Activated T-helper 1 cell treated with anti-CD3 and anti-CD28 coated beads, Interleukin-2, amount 50 U/mL, for 16 hours (primary cell): ENCODE measurements at regions not wholly inside any gene's neighbourhood (a gene's known extent, or its start where the extent isn't known, plus 50 kb on each side); places are given as distances from the start of the nearest gene placed in this dataset.

Experiments used
- DNase-seq, 2 donors: peaks; one replicate each; pipeline ENCODE4 v3.0.0-alpha.2; 2020; ENCODE audit warnings: low read depth in 1 of 2, low spot score in 1 of 2

DNA sequence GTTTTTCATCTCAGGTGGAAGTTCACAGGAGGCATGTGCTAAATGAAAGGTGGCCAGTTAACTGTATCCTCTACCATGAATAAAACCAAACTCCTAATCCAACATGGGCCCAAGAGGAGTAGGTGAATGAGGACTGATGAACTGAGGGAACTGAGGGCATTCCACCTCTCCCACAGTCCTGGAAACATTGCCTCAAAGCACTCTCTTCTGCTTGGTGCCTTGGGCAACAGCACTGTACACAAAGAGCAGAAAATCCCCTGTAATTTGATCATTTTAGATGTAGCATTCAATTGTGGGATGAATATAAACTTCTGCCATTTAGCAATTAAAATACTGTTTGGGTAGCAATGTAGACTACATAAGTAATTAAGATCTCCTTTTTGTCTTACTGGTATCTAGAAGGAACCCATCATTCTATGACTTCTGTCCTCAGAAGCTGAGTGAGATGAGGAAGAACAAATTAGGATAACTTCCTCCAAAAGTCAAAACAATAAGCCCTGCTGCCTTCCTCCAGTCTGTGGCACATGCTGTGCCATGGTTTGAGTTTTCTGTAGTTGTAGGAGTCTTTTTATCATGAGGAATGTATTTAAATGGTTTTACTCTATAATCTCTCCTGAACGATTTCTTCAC, 86.7 kb upstream of the ZEB2 start:
- DNase-seq = no peak

DNA sequence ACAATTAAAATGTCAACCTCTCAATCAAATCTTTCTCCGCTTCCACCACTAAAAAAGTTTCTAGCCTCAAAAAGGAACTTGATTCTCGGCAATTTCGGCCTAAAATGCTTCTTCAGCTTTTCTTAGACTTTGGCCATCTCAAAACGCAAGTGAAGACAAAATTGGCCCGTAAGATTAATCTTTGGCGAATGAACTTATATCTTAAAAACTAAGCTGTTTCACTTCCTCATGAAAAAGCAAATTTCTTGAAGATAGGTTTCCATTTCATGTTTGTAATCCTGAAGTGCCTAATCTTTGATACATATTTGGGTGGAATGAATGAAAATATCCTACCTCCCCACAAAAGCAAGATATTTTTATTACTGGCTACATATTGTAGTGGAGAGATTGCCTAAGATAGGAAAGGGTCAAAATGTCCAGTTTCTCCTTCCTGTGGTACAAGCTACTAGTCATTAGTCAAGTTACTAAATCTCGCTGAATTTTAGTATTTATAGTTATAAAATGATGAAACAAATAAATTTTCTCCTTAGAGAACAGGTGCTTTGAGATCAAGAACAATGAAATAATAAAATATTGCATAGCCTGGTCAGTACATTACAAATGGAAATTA, 85.4 kb upstream of the ZEB2 start:
- no peak for DNase-seq

DNA sequence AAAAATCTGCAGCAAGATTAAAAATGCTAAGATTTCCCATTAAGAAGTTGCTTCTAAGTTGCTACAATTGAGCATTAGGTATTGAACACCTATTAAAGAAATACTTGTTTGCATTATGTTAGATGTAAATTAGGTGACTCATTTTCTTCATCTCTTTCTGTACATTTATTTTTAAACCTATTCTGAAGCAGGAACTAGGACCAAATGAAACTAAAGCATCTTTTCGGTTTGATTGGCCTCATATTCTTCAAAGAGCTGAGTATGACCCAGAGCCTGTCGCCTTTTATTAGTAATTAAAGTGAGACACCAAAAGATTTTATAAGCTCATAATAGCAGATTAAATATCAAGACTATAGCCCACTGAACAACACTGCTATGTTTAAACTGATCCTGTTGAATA, 83.4 kb upstream of the ZEB2 start:
- no peak for DNase-seq

DNA sequence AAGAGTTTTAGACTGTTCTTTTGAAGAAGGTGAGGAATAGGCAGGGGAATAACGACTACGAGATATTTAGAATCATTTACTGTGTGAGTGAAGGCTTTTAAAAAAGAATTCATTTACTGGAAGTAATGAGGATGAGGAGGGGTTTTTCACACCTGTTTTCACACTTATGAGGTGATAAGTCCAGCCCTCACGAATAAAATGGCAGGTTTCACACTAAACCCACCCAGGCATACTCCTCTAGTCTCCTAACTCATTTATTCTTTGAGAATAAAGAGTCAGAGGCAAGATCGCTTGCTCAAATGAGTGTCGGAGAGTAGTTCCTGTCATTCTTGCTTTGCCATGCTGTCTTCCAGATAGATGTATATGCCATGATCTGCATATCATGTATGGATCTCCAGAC, 79.0 kb upstream of the ZEB2 start:
- DNase-seq = no peak

DNA sequence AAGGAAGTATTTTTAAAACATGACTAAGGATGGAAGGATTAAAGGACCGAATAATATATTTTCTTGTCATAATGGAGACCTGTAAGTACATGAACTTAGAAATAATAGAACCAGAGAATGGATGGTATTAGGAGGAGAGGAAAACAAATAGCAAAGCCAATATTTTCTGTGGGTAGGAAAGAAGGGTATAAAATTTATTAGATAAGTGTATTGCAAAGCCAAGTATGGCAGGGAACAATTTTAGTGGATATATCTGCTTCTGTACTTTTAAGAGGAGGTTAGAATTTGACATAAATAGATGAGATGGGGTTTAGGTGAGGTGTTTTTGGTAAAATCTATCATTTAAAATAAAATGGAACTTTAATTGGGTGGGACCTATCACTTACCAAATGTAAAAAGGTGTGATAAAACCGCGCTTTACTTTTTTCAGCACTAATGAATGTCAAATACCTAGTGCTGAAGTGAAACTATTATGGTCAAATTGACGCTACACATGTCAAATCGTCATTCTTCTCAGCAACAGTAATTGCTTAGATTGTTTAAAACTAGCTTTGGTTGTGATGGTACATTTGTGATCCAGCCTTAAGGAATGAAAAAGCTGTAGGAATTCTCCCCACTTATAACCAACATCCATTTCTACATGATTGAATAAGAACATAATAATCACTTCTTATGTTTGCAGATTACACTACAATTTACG, 78.1 kb upstream of the ZEB2 start:
- DNase-seq = no peak

DNA sequence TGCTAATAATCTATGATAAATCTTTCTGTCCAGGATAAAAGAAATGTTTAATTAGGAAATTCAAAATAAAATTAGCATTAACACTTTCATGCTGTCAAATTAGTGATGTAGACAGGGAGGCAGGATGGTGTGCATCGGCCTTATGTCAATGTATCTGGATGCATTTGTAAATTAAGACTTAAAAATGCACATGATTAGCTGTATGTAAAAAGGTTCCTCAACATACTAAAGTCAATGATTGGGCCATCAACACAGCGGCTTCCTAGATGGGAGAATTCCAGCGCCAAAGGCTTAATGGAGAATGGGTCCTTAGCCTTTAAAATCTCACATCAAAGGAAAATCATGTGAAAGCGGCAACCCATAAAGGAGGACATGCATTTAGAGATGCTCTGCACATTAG, 77.5 kb upstream of the ZEB2 start:
- no peak for DNase-seq

DNA sequence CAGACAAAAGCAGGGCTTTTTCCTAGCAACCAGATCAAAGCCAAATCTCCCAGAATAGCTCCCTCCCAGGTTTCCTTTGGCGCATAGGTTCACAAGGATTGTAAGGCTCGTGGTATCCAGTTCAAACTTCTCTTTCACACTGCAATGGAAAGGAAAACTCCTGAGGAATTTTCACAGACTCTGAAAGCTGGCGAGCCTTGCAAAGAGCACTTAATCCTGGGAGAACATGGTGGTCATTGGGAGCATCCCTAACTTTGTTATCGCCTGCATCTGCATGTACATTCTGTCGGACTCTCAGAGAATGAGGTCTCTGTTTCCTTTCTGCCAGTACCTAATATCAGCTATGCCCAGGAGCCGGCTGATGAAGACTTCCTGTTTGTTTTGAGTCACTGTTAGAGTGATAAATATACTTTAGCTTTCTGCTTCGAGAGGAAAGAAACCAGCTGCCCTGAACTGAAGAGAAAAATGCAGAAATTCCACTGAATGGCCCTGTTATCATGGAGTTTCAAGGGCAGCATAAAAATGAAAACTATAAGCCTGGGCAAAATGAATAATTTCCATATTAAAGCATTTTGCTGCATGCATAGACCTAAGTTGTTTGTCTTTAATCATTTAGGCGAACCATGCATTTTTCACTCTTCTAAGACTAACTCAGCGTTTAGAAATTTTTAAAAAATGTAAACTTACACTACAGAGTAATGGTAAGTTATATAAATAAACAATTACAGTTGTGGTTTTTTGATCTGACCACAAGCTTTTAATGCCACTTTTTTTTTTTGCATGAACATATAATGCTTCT, 76.4 kb upstream of the ZEB2 start:
- DNase-seq = no peak

DNA sequence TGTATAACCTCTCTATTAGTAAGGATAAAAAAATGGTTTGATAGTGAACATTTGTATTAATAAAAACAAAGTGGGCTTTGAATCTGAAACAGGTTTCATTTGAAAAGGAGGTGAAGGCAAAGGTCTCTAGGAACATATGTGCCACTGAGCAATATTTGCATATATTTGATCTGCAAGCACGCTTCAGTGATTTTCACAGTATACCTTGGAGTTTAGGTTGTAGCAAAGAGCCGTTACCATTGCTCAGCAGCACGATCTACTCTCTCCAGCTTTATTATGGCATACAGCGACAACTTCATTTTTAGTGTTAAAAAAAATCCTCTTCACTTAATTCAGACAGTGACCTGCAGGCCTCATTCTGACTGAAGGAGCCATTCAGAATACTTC, 75.8 kb upstream of the ZEB2 start:
- DNase-seq = no peak

DNA sequence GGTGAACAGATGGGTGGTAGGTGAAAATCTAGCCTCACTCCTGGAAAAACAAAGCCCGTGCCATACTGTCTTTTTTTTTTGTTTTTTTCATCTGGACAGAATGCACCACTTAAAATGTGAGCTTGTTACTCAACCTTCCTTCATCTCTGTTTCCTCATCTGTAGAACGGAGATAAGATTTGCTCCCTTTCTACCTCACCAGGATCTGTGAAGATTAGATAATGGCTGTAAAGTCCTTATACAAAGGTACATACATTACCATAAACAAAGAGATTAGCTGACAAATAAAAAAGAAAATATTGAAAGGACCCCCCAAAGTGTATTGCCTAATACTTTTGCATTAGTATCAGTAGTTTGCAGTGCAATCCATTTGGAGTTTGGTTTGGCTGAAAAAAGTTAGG, 75.4 kb upstream of the ZEB2 start:
- no peak for DNase-seq

DNA sequence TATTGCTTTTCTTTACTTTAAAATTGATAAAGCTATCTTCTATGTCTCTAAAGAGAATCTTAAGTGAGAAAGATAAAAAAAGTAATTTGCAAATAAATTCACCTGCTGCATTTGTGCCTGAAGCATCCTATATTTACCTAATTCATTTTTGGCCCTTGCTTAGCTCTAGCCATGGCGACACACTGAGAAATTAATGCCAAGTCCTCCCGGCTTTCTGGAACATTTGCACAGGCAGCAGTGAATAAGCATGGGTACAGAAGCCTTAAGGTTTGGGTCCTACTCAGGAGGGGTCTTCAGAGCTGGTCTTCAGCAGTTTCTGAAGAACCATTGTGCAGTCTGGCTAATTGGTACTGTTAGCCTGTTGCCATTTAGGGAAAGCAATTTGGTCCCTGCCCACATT, 73.9 kb upstream of the ZEB2 start:
- no peak for DNase-seq

DNA sequence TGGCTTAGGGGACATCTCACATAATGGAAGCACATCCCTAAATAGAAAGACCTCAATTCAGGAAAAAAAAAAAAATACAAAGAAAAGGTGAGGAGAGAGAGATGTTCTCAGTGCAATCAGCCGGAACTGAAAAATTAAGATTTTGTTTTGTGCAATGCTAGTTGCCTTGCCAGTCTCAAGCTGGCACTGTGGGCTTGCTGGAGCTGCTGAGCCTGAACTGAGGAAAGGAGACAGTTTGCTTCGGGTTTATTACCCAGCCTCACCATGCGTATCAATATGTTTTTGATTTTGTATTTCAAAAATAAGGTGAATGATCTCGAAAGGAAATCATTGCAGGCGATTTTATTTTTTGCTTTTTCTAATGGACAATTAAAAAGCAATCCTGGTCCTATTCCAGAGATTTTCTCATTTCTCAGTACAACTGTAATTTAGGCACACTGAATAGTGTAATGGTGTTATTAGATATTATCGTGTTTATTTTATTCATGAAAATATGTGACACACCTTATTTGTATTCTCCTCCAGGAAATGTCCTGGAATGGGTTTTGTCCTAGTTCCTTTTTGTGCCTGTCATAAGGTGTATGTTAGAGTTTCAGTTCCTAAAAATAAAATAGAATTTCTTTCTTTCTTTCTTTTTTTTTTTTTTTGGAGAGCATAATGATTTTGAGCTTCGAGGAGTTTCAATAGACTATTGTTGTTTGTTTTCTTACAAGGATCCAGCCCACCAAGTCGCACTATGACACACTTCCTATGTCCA, 72.8 kb upstream of the ZEB2 start:
- DNase-seq = no peak

DNA sequence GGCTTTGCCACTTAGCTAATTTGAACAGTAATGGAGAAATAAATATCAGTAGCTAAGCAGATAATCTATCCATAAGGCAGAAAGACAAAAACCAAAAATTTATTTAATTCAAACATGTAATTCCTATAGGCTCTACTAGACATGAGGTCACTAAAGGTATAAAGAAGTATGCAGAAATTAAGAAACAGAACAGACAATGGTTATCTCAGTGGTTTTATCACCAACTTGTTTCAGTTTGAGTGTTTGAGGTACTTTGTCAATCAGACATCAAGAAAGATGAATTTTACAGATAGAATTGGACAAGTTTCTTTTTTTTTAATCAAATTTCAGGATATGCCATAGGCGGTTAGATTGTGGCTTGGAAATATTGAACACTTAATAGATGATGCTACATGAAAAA, 67.4 kb upstream of the ZEB2 start:
- DNase-seq = no peak

DNA sequence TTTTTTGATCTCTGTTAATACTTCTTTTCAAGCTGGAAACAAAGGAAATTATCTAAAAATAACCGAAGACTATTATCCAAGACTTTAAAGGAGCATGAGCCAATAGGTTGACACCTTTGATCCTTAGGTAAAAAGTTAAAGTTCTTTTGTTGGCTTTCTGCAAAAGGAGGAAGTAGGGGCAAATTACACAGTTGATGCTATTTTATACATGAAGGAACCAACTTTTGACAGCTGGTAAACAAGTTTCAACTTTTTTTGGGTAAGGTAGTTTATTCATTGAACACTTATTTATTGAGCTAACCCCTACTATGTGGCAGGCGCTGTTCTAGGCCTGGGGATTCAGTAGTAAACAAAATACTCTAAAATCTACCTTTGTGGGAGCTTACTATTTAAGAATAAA, 66.6 kb upstream of the ZEB2 start:
- DNase-seq = no peak

DNA sequence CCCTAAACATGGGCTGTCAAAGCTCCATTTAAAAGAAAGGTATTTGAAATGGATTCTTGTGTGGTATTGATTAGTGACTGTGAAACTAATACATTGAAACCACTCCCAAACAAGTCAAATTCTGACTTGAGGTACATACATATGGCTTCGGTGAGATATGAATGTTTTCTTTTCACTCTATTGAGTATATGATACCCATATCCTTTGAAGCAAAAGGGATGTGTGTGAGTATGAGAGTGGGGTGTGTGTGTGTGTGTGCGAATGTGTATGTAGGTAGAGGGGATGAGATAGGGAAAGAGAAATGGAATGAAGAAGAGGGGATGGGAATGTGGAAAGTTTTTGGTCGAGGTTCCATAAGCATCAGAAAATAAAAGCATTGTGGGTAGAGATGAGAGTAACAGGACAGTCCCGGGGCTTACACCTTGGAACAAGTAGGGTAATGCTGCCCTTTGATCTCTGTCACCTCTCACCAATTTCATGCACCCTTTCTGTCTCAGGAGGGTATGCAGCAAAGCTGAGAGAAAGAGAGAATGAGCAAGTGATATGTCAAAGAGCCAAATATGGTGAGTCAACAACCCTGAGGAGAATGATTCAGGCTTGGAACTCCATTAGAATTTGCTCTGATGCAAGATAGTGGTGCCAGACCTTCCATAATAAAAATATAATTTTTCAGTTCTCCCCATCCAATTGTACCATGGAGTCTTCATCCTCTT, 64.0 kb upstream of the ZEB2 start:
- DNase-seq = no peak

DNA sequence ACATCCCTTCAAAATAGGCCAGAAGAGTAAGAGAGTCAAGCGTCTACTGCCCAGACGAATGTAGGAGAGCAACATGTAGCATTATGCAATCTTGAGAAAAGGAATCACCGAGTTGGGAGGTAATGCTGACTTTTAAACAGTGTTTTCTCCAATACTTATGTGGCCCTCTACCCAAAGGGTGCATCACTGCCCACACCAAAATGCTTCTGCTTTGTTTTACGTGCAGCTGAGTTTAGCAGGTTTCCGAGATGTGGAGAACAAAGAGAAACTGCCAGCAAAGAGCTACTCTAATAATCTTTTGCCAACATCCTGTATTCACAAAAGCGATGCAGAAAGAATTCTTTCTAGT, 63.4 kb upstream of the ZEB2 start:
- DNase-seq = no peak

DNA sequence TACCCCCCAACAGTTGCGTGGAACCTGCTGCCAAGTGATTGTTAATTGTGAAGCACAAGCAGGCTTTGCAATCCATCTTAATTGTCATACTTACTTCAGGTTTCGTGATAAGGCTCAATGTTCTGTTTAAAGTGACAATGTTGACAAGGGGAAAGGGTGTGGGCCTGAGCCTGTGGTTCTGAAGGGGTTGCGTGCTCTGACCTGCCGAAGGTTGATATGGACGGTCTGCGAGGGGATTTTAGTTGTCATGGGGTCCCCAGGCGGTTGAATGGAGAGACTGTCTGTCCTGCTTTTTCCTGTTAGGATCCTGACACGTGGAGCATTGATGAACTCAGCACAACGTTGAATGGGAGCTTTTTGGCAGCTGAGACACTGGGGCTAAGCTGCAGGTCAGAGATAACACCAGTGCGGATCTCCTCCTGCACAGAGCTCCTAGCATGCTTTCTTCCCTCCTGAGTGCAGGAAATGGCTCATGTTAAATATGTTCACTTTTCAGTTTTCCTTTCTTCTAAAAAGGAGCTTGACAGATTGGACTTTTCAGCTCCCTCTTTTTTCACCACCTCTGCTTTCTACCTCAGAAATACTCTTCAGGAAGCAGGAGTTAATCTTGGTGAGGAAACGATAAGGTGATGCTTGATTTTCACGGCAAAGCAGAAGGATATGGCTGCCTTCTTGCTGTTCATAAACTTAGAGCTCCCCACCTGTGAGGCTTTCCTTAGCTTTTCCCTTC, 62.9 kb upstream of the ZEB2 start:
- no peak for DNase-seq

DNA sequence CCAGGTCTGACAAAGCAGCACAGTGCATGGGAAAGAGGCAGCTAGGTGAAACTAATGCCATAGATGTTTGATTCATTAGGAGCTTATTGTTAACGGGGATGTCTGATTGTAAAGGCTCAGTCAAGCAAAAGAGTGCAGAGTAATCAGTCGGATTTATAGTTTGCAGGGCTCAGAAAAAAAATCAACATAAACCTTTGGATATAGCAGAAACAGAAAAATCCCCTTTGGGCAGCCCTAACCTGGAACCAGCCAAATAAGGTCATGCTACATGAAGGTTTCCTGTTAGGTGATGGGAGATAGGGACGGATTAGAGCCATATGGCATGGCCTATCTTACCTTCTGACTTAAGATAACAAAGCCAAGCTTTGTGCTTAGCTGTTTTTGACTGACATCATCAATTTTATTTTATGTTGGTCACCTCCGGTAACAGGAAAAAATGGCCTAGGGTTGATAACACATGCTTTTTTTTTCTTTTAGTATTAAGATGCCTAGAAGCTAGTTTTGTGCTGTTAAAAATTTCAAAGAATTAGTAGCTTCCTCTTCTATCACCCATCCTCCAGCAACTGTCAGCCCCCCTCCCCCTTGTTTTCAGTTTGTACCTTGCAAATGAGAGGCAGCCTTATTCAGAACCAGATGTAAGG, 60.7 kb upstream of the ZEB2 start:
- DNase-seq = no peak

DNA sequence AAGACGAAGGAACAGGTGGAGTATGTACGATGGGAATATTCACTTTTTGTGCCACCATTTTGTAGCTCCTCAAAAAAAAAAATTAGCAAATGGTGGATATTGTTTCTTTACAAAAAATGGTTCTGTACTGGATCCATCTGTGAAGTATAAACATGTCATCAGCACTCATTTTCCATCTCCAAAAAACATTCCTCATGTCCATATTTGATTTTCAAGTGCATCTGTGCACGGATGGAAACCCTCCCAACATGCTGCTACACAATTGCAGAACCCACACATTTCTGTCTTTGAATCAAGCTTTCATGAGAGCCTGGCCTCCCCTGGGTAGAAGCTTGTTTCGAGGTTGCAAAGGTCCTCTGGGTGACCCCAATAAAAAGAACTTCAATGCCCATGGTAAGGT, 59.6 kb upstream of the ZEB2 start:
- no peak for DNase-seq

DNA sequence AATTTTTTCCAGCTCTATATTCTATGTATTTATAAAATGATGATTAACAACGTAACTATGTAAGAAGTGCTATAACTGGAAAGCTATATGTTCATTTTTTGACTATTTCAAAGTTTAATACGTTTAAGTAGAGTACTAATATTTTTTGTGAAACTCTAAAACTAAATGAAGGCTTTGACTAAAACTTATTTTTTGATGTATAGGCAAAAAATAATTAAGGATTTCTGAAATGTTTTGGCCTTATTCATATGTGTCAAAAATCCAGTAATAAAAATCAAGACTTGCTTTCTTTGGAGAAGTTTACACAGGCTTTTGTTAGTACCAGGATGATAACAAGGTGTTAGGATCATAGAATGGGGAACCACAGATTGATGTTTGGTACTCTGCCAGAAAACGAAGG, 58.2 kb upstream of the ZEB2 start:
- DNase-seq = no peak

DNA sequence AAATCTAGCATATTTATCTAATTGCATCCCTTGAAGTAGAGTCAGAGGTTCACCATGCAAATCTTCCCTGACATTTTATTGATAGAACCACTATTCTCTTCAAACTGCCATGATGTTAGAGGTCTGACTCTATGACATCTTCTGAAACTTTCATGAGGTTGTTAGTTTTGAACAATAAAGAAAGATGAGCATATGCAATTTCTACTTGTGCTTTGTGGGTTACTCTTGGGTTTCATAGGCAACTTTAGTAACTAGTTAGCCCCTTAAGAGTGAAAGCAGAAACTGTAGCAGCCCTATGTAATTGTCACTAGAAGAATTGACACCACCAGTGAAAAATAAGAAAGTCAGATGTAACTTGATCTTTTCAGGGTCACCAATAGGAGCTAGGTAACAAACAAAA, 53.1 kb upstream of the ZEB2 start:
- no peak for DNase-seq
